NCI-H510A (cell line): ENCODE measurements at regions not wholly inside any gene's neighbourhood (a gene's known extent, or its start where the extent isn't known, plus 50 kb on each side); places are given as distances from the start of the nearest gene placed in this dataset.

Experiments
- DNase-seq: peaks from one replicate; lab custom pipeline; 2025; lab: John Stamatoyannopoulos, UW

DNA sequence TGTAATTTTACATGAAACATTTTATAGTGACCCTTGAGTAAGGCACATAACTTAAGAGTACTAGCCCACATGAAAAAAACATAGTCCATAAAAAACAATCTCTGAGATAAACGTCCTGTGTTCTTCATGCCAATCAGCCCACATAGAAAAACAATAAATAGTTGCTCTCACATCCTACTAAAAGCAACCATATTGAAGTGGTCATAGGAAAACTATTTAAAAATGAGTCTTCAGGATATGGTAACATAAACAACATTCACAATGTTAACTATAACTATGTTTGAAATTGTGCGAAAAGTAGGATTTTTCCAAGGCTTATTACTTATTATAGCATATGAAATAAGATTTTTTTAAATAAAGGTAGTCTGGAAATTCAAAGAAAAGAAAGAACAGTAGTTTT is 77.1 kb upstream of the EPHA5 start:
- DNase-seq: no peak

DNA sequence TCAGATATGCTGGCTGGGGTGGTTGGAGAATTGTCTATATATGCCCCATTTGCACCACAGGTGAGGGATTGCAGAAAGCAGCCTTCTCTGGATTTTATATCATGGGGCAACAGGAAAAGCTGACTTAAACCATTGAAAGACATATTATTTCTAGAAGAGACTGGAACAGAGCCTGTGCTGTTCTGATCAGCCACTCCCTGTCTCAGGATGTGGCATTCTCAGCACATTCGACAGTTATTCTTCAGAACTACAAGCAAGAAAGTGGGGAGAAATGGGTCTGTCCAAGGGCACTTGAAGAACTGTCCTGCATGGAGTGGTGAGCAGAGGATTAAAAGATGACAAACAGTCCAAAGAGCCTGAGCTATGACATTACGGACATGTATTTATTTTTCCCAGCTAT is 67.8 kb upstream of the EPHA5 start:
- no peak for DNase-seq

GRCh38 chr4:65737672-65738071 is 67.4 kb upstream of the EPHA5 start:
- DNase-seq: no peak

DNA sequence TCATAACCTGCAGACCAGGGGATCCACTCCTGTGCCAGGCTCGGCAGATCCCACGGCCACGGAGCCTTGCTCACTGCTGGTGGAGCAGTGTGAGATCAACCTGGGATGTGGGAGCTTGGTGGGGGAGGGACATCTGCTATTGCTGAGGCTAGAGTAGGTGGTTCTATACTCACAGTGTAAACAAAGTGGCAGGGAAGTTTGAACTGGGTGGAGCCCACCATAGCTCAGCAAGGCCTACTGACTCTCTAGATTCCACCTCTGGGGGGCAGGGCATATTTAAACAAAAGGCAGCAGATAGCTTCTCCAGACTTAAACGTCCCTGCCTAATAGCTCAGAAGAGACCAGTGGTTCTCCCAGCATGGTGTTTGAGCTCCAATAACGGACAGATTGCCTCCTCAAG is 54.7 kb upstream of the EPHA5 start:
- no peak for DNase-seq
